ENCODE measurements at regions not wholly inside any gene's neighbourhood (a gene's known extent, or its start where the extent isn't known, plus 50 kb on each side); places are given as distances from the start of the nearest gene placed in this dataset.

GRCh38 chr5:162231522-162231921, 163.9 kb downstream of the GABRG2 start:
- H3K27ac ChIP-seq, result no peak overlapping the region
- TF ChIP-seq POLR2A (IDR thresholded peaks at IDR 0.05) (no peak), CTCF (IDR thresholded peaks at IDR 0.05) (no peak), POLR2AphosphoS5 (IDR thresholded peaks at IDR 0.05) (no peak)
- no peak for DNase-seq (ENCODE audit: low spot score in 2 of 2)
- H3K27me3 ChIP-seq, result no peaks in the 10 kb centered on the region
- peaks cover 0 to 3% of the 10 kb centered on the region in 2 donors for H3K9me3 ChIP-seq
- no peaks in the 10 kb centered on the region for H3K36me3 ChIP-seq
- intact Hi-C loops (cut with DNase I; ENCODE audit: low total_unique reads), result loop anchor here (5.0 kb wide), 1 partner anchor 329 kb away; no protein-coding TSS in a partner anchor
- no peaks in the 10 kb centered on the region for H3K4me1 ChIP-seq
- H3K4me3 ChIP-seq, result no peak overlapping the region

GRCh38 chr5:162240734-162241133, 173.2 kb downstream of the GABRG2 start:
- intact Hi-C loops (cut with DNase I; ENCODE audit: low total_unique reads), result no loop called here
- Histone ChIP-seq H3K36me3 (no peaks in the 10 kb centered on the region), H3K4me3 (no peak overlapping the region), H3K27me3 (no peaks in the 10 kb centered on the region), H3K4me1 (no peaks in the 10 kb centered on the region), H3K27ac (no peak overlapping the region), H3K9me3 (peaks cover 0 to 9% of the 10 kb centered on the region in 2 donors)
- no peak for TF ChIP-seq POLR2A (IDR thresholded peaks at IDR 0.05)
- no peak for TF ChIP-seq CTCF (IDR thresholded peaks at IDR 0.05)
- no peak for TF ChIP-seq POLR2AphosphoS5 (IDR thresholded peaks at IDR 0.05)
- DNase-seq (ENCODE audit: low spot score in 2 of 2), result no peak

- Histone ChIP-seq H3K9me3 (no peaks in the 10 kb centered on the region), H3K4me3 (no peak overlapping the region), H3K27ac (no peak overlapping the region), H3K4me1 (no peaks in the 10 kb centered on the region), H3K27me3 (no peaks in the 10 kb centered on the region), H3K36me3 (no peaks in the 10 kb centered on the region)
- no peak for DNase-seq (ENCODE audit: low spot score in 2 of 2)
- TF ChIP-seq POLR2AphosphoS5 (IDR thresholded peaks at IDR 0.05), result no peak
- TF ChIP-seq CTCF (IDR thresholded peaks at IDR 0.05), result no peak
- no peak for TF ChIP-seq POLR2A (IDR thresholded peaks at IDR 0.05)
- intact Hi-C loops (cut with DNase I; ENCODE audit: low total_unique reads), result no loop called here
These were observed 174.8 kb downstream of the GABRG2 start for GRCh38 chr5:162242416-162242815.

GRCh38 chr5:162243651-162244050, 176.1 kb downstream of the GABRG2 start:
- Histone ChIP-seq H3K27me3 (no peaks in the 10 kb centered on the region), H3K4me3 (no peak overlapping the region), H3K4me1 (no peaks in the 10 kb centered on the region), H3K9me3 (no peaks in the 10 kb centered on the region), H3K27ac (no peak overlapping the region), H3K36me3 (no peaks in the 10 kb centered on the region)
- no peak for TF ChIP-seq POLR2A (IDR thresholded peaks at IDR 0.05)
- TF ChIP-seq POLR2AphosphoS5 (IDR thresholded peaks at IDR 0.05), result no peak
- intact Hi-C loops (cut with DNase I; ENCODE audit: low total_unique reads), result no loop called here
- no peak for DNase-seq (ENCODE audit: low spot score in 2 of 2)

GRCh38 chr5:162248107-162248713, 180.6 kb downstream of the GABRG2 start:
- TF ChIP-seq POLR2A (IDR thresholded peaks at IDR 0.05), result no peak
- no peak for TF ChIP-seq POLR2AphosphoS5 (IDR thresholded peaks at IDR 0.05)
- no peak for TF ChIP-seq CTCF (IDR thresholded peaks at IDR 0.05)
- Histone ChIP-seq H3K4me3 (no peak overlapping the region), H3K9me3 (no peaks in the 10 kb centered on the region), H3K4me1 (no peaks in the 10 kb centered on the region), H3K27me3 (no peaks in the 10 kb centered on the region), H3K27ac (no peak overlapping the region), H3K36me3 (no peaks in the 10 kb centered on the region)
- intact Hi-C loops (cut with DNase I; ENCODE audit: low total_unique reads), result no loop called here
- DNase-seq (ENCODE audit: low spot score in 2 of 2), result no peak

Measured in breast epithelium (tissue), 4 donors.